Glutamatergic neuron (in vitro differentiated cells): ENCODE measurements at regions not wholly inside any gene's neighbourhood (a gene's known extent, or its start where the extent isn't known, plus 50 kb on each side); places are given as distances from the start of the nearest gene placed in this dataset.

ENCODE experiments used
- DNase-seq: peaks from one replicate; pipeline ENCODE4 v3.0.0; 2022
- H3K27ac Mint-ChIP-seq: one replicate; pipeline ENCODE4 v1.8.0; 2020; ENCODE audit warnings: mild to moderate bottlenecking, mixed read lengths, inconsistent platforms; ENCODE audit not compliant: unreplicated experiment
- H3K27me3 Mint-ChIP-seq: one replicate; pipeline ENCODE4 v1.8.0; 2020; ENCODE audit warnings: mild to moderate bottlenecking, moderate library complexity, mixed read lengths, inconsistent platforms; ENCODE audit not compliant: unreplicated experiment
- H3K36me3 Mint-ChIP-seq: one replicate; pipeline ENCODE4 v1.8.0; 2020; ENCODE audit warnings: mild to moderate bottlenecking, mixed read lengths, inconsistent platforms; ENCODE audit not compliant: unreplicated experiment
- H3K4me1 Mint-ChIP-seq: one replicate; pipeline ENCODE4 v1.8.0; 2020; ENCODE audit warnings: mild to moderate bottlenecking, low read depth, mixed read lengths, inconsistent platforms; ENCODE audit not compliant: unreplicated experiment
- H3K4me3 Mint-ChIP-seq: one replicate; pipeline ENCODE4 v1.8.0; 2020; ENCODE audit warnings: mild to moderate bottlenecking, mixed read lengths, inconsistent platforms; ENCODE audit not compliant: unreplicated experiment
- H3K9me3 Mint-ChIP-seq: one replicate; pipeline ENCODE4 v1.8.0; 2020; ENCODE audit warnings: mild to moderate bottlenecking, moderate library complexity, mixed read lengths, inconsistent platforms; ENCODE audit not compliant: unreplicated experiment
- TF ChIP-seq, protein P1 (sequence below): fragments of 200-600 bp; sonication (generic); IDR thresholded peaks from one replicate; pipeline ENCODE4 v1.5.0; 2021; ENCODE audit not compliant: partially characterized antibody, unreplicated experiment

DNA sequence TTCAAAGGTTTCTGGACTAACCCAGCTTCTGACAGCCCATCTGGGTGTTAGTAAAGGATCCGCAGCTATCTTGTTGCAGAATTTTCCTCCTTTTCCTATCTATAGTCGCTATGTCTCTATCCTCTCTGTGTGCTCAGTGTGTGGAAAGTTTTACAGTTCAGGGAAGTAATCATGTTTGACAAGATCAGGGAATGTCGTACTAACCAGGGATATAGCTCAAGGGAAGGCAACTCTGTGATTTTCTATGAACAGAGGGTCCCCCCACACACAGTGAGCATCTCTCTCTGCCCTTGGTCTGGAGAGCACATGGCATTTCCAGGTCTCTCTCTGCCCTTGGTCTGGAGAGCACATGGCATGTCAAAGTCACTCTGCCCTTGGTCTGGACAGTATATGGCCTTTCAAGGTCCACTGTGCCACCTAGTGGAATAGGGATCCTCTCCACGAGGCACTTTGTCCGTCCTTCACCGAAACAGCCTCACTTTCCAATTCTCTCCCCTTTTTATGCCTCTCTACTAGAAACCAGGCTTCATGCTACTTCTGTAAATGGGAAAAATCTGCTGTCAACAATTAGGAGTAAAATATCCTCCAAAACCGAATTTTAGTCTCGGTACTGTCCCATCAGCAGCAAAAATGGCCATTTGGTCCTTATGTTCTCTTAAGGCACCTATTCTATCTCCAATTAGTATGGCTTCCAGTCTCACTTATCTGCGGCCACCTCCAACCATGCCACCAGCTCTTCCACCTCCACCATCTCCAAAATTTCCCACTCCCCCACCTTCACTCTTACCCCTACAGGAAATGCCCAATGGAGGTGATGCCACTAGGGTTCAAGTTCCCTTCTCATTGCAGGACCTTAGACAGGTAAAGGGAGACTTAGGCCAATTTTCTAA lies 88.7 kb downstream of the IGLL5 start:
- Mint-ChIP-seq H3K27ac (no peak overlapping the region), H3K9me3 (peaks cover 3% of the 10 kb centered on the region), H3K36me3 (peaks cover 8% of the 10 kb centered on the region), H3K27me3 (peaks cover 7% of the 10 kb centered on the region), H3K4me1 (no peaks in the 10 kb centered on the region), H3K4me3 (no peak overlapping the region)
- TF ChIP-seq, protein P1, sequence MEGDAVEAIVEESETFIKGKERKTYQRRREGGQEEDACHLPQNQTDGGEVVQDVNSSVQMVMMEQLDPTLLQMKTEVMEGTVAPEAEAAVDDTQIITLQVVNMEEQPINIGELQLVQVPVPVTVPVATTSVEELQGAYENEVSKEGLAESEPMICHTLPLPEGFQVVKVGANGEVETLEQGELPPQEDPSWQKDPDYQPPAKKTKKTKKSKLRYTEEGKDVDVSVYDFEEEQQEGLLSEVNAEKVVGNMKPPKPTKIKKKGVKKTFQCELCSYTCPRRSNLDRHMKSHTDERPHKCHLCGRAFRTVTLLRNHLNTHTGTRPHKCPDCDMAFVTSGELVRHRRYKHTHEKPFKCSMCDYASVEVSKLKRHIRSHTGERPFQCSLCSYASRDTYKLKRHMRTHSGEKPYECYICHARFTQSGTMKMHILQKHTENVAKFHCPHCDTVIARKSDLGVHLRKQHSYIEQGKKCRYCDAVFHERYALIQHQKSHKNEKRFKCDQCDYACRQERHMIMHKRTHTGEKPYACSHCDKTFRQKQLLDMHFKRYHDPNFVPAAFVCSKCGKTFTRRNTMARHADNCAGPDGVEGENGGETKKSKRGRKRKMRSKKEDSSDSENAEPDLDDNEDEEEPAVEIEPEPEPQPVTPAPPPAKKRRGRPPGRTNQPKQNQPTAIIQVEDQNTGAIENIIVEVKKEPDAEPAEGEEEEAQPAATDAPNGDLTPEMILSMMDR = no peak
- DNase-seq = no peak

DNA sequence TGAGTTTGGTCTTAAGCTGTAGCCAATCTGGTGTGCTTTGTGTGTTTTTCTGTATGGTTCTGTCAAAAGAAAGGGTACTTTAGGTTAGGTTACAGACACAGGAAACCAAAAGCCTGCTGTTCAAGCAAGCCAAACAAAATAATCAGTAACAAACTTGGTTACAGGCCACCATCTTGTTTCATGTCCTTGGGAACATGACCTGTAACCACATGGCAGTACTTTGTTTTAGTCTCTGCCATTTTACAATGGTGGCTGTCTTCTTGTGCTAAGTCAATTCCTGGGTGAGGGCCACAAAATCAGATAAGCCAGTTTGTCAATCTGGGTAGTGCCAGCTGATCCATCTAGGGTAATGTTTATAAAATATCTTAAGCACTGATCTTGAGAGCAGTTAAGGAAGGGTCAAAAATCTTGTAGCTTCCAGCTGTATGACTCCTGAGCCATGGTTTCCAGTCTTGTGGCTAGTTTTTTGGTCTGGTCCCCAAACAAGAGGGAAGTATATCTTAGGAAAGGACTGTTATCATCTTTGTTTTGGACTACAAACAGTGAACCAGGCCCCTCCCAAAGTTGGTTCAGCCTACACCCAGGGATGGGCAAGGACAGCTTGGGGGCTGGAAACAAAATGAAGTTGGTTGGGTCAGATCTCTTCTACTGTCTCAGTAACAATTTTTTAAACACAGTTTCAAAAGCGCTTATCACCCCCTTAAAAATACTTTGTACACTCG lies 90.0 kb downstream of the IGLL5 start:
- no peak for DNase-seq
- peaks cover 5% of the 10 kb centered on the region for H3K27me3 Mint-ChIP-seq
- peaks cover 13% of the 10 kb centered on the region for H3K36me3 Mint-ChIP-seq
- H3K9me3 Mint-ChIP-seq = peaks cover 6% of the 10 kb centered on the region
- H3K27ac Mint-ChIP-seq = no peak overlapping the region
- no peaks in the 10 kb centered on the region for H3K4me1 Mint-ChIP-seq
- no peak overlapping the region for H3K4me3 Mint-ChIP-seq
- TF ChIP-seq, protein P1 = no peak

DNA sequence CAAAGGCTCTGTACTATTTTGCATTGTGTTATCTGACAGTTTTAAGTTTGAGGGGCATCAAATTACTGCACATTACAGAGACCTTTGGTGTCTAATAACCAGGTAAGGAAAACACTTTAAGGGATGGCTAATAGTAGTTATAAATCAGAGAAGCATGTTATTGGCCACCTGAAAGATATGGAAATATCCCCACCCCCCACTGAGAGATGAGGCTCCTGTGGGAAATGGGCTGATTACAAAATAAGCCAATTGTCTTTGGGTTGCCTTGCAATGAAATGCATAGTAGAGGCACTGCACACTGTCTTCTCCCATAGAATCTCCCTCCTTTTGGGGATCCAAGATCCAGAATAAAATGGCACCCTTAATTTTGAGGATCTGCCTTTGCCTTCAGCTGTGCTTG lies 91.0 kb downstream of the IGLL5 start:
- DNase-seq = no peak
- H3K27ac Mint-ChIP-seq = no peak overlapping the region
- H3K27me3 Mint-ChIP-seq = peaks cover 5% of the 10 kb centered on the region
- H3K4me1 Mint-ChIP-seq = no peaks in the 10 kb centered on the region
- no peak overlapping the region for H3K4me3 Mint-ChIP-seq
- peaks cover 13% of the 10 kb centered on the region for H3K36me3 Mint-ChIP-seq
- H3K9me3 Mint-ChIP-seq = peaks cover 6% of the 10 kb centered on the region
- TF ChIP-seq, protein P1 = no peak

DNA sequence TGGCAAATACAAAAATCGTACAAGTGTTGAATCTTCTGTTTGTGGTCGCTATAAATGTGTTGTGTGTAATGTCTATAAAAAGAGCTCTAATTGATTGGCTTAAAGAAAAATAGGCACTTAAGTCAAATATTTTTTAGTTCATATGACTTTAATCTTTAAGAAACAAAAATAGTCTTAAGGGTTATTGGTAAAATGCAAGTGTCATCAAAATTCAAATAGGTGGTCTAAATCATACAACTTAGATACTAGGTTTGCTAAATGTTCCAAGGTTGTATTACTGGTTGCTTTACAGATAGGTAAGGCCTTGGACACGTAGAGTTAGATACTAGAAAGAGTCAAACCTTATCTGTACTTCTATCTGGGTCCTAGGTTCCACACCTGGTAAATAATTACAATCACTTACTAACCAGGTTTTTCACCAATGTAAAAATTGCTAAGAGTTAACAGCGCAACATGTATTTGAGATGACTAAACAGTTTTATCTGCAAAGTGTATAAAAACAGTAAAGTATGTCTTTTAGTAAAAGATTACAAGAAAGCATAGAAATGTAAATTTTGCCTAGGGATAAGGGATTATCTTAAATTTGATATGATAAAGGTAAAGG lies 91.1 kb upstream of the GNAZ start:
- H3K27ac Mint-ChIP-seq = no peak overlapping the region
- H3K4me3 Mint-ChIP-seq = no peak overlapping the region
- DNase-seq = no peak
- H3K9me3 Mint-ChIP-seq = peaks cover 6% of the 10 kb centered on the region
- H3K36me3 Mint-ChIP-seq = peaks cover 13% of the 10 kb centered on the region
- H3K4me1 Mint-ChIP-seq = no peaks in the 10 kb centered on the region
- TF ChIP-seq, protein P1 = no peak
- peaks cover 5% of the 10 kb centered on the region for H3K27me3 Mint-ChIP-seq
